ENCODE measurements at regions not wholly inside any gene's neighbourhood (a gene's known extent, or its start where the extent isn't known, plus 50 kb on each side); places are given as distances from the start of the nearest gene placed in this dataset.

- no peak for DNase-seq (ENCODE audit: low spot score)
These were observed 212.6 kb upstream of the LHX5 start for GRCh38 chr12:113684053-113684907.

GRCh38 chr12:113683574-113683973 is 211.9 kb upstream of the LHX5 start:
- DNase-seq (ENCODE audit: low spot score), result no peak

GRCh38 chr12:113680868-113681267 is 209.2 kb upstream of the LHX5 start:
- no peak for DNase-seq (ENCODE audit: low spot score)

- DNase-seq (ENCODE audit: low spot score), result no peak
These were observed 206.8 kb upstream of the LHX5 start for GRCh38 chr12:113678223-113679119.

- DNase-seq (ENCODE audit: low spot score), result no peak
These were observed 204.9 kb upstream of the LHX5 start for GRCh38 chr12:113676547-113676946.

GRCh38 chr12:113676117-113676516 is 204.4 kb upstream of the LHX5 start:
- DNase-seq (ENCODE audit: low spot score), result no peak

- no peak for DNase-seq (ENCODE audit: low spot score)
These were observed 203.3 kb upstream of the LHX5 start for GRCh38 chr12:113674996-113675395.

- DNase-seq (ENCODE audit: low spot score), result no peak
These were observed 202.6 kb upstream of the LHX5 start for GRCh38 chr12:113674302-113674701.

GRCh38 chr12:113673458-113674238 is 202.0 kb upstream of the LHX5 start:
- no peak for DNase-seq (ENCODE audit: low spot score)

- no peak for DNase-seq (ENCODE audit: low spot score)
These were observed 199.1 kb upstream of the LHX5 start for GRCh38 chr12:113670742-113671141.

GRCh38 chr12:113667676-113668356 is 196.1 kb upstream of the LHX5 start:
- DNase-seq (ENCODE audit: low spot score), result no peak

- DNase-seq (ENCODE audit: low spot score), result no peak
These were observed 195.4 kb upstream of the LHX5 start for GRCh38 chr12:113667095-113667494.

- no peak for DNase-seq (ENCODE audit: low spot score)
These were observed 194.6 kb upstream of the LHX5 start for GRCh38 chr12:113666223-113666622.

GRCh38 chr12:113665457-113665856 is 193.8 kb upstream of the LHX5 start:
- no peak for DNase-seq (ENCODE audit: low spot score)

GRCh38 chr12:113664224-113664681 is 192.6 kb upstream of the LHX5 start:
- DNase-seq (ENCODE audit: low spot score), result no peak

GRCh38 chr12:113663396-113663795 is 191.7 kb upstream of the LHX5 start:
- DNase-seq (ENCODE audit: low spot score), result no peak

GRCh38 chr12:113660936-113661335 is 189.3 kb upstream of the LHX5 start:
- DNase-seq (ENCODE audit: low spot score), result no peak

- DNase-seq (ENCODE audit: low spot score), result no peak
These were observed 187.7 kb upstream of the LHX5 start for GRCh38 chr12:113659416-113659815.

- no peak for DNase-seq (ENCODE audit: low spot score)
These were observed 187.3 kb upstream of the LHX5 start for GRCh38 chr12:113659015-113659414.

- no peak for DNase-seq (ENCODE audit: low spot score)
These were observed 186.5 kb upstream of the LHX5 start for GRCh38 chr12:113658006-113658655.

GRCh38 chr12:113655919-113656318 is 184.2 kb upstream of the LHX5 start:
- DNase-seq (ENCODE audit: low spot score), result no peak
